IPS-15b (cell line): ENCODE measurements at regions not wholly inside any gene's neighbourhood (a gene's known extent, or its start where the extent isn't known, plus 50 kb on each side); places are given as distances from the start of the nearest gene placed in this dataset.

Source experiments
- H3K27me3 ChIP-seq: one replicate; pipeline ENCODE4 v1.6.1; 2013; ENCODE audit warnings: low read length; ENCODE audit not compliant: control insufficient read depth, insufficient read depth
- H3K36me3 ChIP-seq: one replicate; pipeline ENCODE4 v1.6.1; 2013; ENCODE audit warnings: low read length; ENCODE audit not compliant: control insufficient read depth, insufficient read depth
- H3K4me1 ChIP-seq: one replicate; pipeline ENCODE4 v1.6.1; 2013; ENCODE audit warnings: mild to moderate bottlenecking, low read length; ENCODE audit not compliant: control insufficient read depth, insufficient read depth
- H3K4me3 ChIP-seq: one replicate; pipeline ENCODE4 v1.5.1; 2013; ENCODE audit warnings: low read depth, low read length
- H3K9ac ChIP-seq: one replicate; pipeline ENCODE4 v1.6.1; 2013; ENCODE audit warnings: low read depth, mild to moderate bottlenecking, low read length
- H3K9me3 ChIP-seq: one replicate; pipeline ENCODE4 v1.6.1; 2013; ENCODE audit warnings: mild to moderate bottlenecking, low read length; ENCODE audit not compliant: control insufficient read depth, insufficient read depth

- no peaks in the 10 kb centered on the region for H3K36me3 ChIP-seq
- no peaks in the 10 kb centered on the region for H3K9me3 ChIP-seq
- no peak overlapping the region for H3K4me3 ChIP-seq
- H3K27me3 ChIP-seq = no peaks in the 10 kb centered on the region
- H3K9ac ChIP-seq = no peak overlapping the region
- H3K4me1 ChIP-seq = peaks cover 34% of the 10 kb centered on the region
Observed at GRCh38 chr13:33642374-33643065, 175.4 kb upstream of the RFC3 start.

- Histone ChIP-seq H3K4me1 (peaks cover 16% of the 10 kb centered on the region), H3K9me3 (no peaks in the 10 kb centered on the region), H3K9ac (no peak overlapping the region)
Observed at GRCh38 chr13:33644581-33645543, 173.1 kb upstream of the RFC3 start.

DNA sequence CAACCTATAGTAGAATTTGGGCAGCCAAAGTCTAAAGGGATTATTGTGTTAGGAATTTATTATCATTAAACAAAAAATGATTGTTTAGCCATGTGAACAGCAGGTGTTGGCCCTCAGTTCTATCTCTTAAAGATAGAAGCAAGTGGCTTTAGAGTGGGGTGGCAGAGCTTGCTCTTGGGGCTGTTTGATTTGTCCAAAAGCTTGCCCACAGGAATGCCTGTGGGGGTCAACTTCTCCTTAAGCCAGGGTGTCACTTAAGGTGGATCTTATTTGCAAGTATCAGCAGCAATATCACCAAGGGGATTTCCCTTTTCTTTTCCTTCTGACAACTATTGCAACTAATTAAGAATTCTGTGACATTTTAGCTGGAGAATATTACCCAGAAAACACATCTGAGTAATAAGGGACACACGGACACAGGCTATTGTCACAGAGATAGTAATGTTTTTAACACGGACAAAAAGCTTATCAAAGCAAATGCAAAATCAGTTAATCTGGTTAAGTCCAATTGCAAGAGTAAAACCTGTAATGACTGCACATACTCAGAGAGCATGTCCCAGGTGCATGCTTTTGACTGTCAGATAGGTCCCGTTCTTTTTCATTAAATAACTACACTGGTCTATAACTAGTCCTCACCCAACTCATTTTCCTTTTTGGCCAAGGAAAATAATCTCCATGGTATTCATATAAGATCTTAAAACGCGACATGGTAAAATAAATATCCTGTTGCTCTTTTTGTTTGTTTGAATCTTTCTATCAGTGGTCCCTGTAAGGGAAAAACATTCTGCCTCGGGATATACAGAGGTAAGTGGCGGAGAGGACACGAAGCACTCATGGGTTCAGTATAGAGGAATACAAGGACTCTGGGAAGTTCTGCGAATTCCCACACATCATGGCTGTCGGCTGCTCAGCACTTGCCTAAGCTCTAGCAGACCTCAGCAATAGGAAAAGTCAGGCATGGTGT, 172.1 kb upstream of the RFC3 start:
- H3K9ac ChIP-seq = no peak overlapping the region
- no peaks in the 10 kb centered on the region for H3K27me3 ChIP-seq
- H3K4me3 ChIP-seq = no peak overlapping the region
- H3K9me3 ChIP-seq = no peaks in the 10 kb centered on the region
- peaks cover 8% of the 10 kb centered on the region for H3K4me1 ChIP-seq
- H3K36me3 ChIP-seq = no peaks in the 10 kb centered on the region

More at GRCh38 chr13:33644581-33645543, 173.1 kb upstream of the RFC3 start:
- Histone ChIP-seq H3K27me3 (no peaks in the 10 kb centered on the region), H3K4me3 (no peak overlapping the region), H3K36me3 (no peaks in the 10 kb centered on the region)

GRCh38 chr13:33649212-33649878, 168.6 kb upstream of the RFC3 start:
- H3K27me3 ChIP-seq = no peaks in the 10 kb centered on the region
- H3K9ac ChIP-seq = no peak overlapping the region
- H3K9me3 ChIP-seq = no peaks in the 10 kb centered on the region
- no peak overlapping the region for H3K4me3 ChIP-seq
- no peaks in the 10 kb centered on the region for H3K36me3 ChIP-seq
- H3K4me1 ChIP-seq = no peaks in the 10 kb centered on the region

DNA sequence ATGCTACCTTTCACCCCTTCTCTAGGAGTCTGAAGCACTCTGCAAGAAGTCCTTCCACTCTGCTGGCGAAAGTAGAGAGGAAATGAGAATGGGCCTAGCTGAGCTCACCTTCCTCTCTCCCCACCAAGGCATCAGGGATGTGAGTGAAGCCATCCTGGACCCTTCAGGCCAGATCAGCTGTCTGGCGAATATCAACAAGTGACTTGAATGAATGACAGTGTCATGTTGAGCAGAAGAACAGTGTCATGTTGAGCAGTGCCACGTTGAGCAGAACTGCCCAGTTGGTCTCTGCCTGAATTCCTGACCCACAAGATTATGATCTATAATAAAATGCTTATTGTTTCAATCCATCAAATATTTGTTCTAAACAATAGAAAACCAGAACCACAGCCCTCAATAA, 166.2 kb upstream of the RFC3 start:
- Histone ChIP-seq H3K4me1 (no peaks in the 10 kb centered on the region), H3K4me3 (no peak overlapping the region), H3K36me3 (no peaks in the 10 kb centered on the region), H3K27me3 (no peaks in the 10 kb centered on the region), H3K9me3 (no peaks in the 10 kb centered on the region), H3K9ac (no peak overlapping the region)

- no peak overlapping the region for H3K9ac ChIP-seq
- H3K4me3 ChIP-seq = no peak overlapping the region
- H3K9me3 ChIP-seq = no peaks in the 10 kb centered on the region
- H3K36me3 ChIP-seq = no peaks in the 10 kb centered on the region
- no peaks in the 10 kb centered on the region for H3K4me1 ChIP-seq
- H3K27me3 ChIP-seq = no peaks in the 10 kb centered on the region
Observed at GRCh38 chr13:33657274-33657673, 160.7 kb upstream of the RFC3 start.

GRCh38 chr13:33659466-33659865, 158.5 kb upstream of the RFC3 start:
- no peaks in the 10 kb centered on the region for H3K27me3 ChIP-seq
- no peak overlapping the region for H3K9ac ChIP-seq
- no peaks in the 10 kb centered on the region for H3K4me1 ChIP-seq
- no peaks in the 10 kb centered on the region for H3K9me3 ChIP-seq
- H3K4me3 ChIP-seq = no peak overlapping the region
- no peaks in the 10 kb centered on the region for H3K36me3 ChIP-seq

- H3K9ac ChIP-seq = no peak overlapping the region
- no peaks in the 10 kb centered on the region for H3K4me1 ChIP-seq
- no peak overlapping the region for H3K4me3 ChIP-seq
- no peaks in the 10 kb centered on the region for H3K36me3 ChIP-seq
- H3K27me3 ChIP-seq = no peaks in the 10 kb centered on the region
- H3K9me3 ChIP-seq = no peaks in the 10 kb centered on the region
Observed at GRCh38 chr13:33659894-33660293, 158.1 kb upstream of the RFC3 start.

GRCh38 chr13:33662392-33662791, 155.6 kb upstream of the RFC3 start:
- no peak overlapping the region for H3K9ac ChIP-seq
- H3K4me1 ChIP-seq = no peaks in the 10 kb centered on the region
- H3K27me3 ChIP-seq = no peaks in the 10 kb centered on the region
- H3K4me3 ChIP-seq = no peak overlapping the region
- no peaks in the 10 kb centered on the region for H3K9me3 ChIP-seq
- no peaks in the 10 kb centered on the region for H3K36me3 ChIP-seq

GRCh38 chr13:33665626-33666175, 152.2 kb upstream of the RFC3 start:
- H3K9me3 ChIP-seq = no peaks in the 10 kb centered on the region
- no peak overlapping the region for H3K9ac ChIP-seq
- H3K4me3 ChIP-seq = no peak overlapping the region
- no peaks in the 10 kb centered on the region for H3K36me3 ChIP-seq
- no peaks in the 10 kb centered on the region for H3K27me3 ChIP-seq
- H3K4me1 ChIP-seq = no peaks in the 10 kb centered on the region

DNA sequence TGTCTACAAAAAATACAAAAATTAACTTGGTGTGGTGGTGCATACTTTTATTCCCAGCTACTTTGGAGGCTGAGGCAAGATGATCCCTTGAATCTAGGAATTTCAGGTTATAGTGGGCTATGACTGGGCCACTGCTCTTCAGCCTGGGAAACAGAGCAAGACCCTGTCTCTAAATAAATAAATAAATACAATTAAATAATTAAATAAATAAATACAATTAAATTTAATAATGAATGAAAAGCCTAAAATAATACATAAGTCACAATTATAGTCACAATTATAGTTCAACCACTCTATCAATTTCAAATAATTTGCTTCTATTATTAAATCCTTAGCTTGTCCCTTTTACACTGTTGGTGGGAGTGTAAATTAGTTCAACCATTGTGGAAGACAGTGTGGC, 146.4 kb upstream of the RFC3 start:
- Histone ChIP-seq H3K4me3 (no peak overlapping the region), H3K4me1 (no peaks in the 10 kb centered on the region), H3K36me3 (no peaks in the 10 kb centered on the region), H3K9ac (no peak overlapping the region), H3K27me3 (no peaks in the 10 kb centered on the region), H3K9me3 (no peaks in the 10 kb centered on the region)
